ELR (cell line): ENCODE measurements at regions not wholly inside any gene's neighbourhood (a gene's known extent, or its start where the extent isn't known, plus 50 kb on each side); places are given as distances from the start of the nearest gene placed in this dataset.

Experiments used
- DNase-seq: peaks from one replicate; pipeline ENCODE4 v3.0.0-alpha.2; 2015; ENCODE audit warnings: low read depth

- no peak for DNase-seq
These were observed 391.4 kb downstream of the SH3GL2 start for GRCh38 chr9:17970277-17970676.

- DNase-seq = no peak
These were observed 399.9 kb downstream of the SH3GL2 start for GRCh38 chr9:17978773-17979172.

GRCh38 chr9:17986595-17986994 is 407.7 kb downstream of the SH3GL2 start:
- no peak for DNase-seq

- no peak for DNase-seq
These were observed 408.3 kb downstream of the SH3GL2 start for GRCh38 chr9:17987189-17987588.

GRCh38 chr9:17988489-17988888 is 409.6 kb downstream of the SH3GL2 start:
- DNase-seq = no peak

GRCh38 chr9:17990602-17991001 is 411.7 kb downstream of the SH3GL2 start:
- no peak for DNase-seq

- no peak for DNase-seq
These were observed 414.2 kb downstream of the SH3GL2 start for GRCh38 chr9:17993024-17993423.

GRCh38 chr9:17994695-17995425 is 416.0 kb downstream of the SH3GL2 start:
- no peak for DNase-seq

- DNase-seq = no peak
These were observed 417.9 kb downstream of the SH3GL2 start for GRCh38 chr9:17996728-17997127.

GRCh38 chr9:18002718-18003438 is 424.0 kb downstream of the SH3GL2 start:
- no peak for DNase-seq

- no peak for DNase-seq
These were observed 427.7 kb downstream of the SH3GL2 start for GRCh38 chr9:18006591-18006990.

- DNase-seq = no peak
These were observed 428.8 kb downstream of the SH3GL2 start for GRCh38 chr9:18007621-18008020.

GRCh38 chr9:18009902-18010301 is 431.0 kb downstream of the SH3GL2 start:
- no peak for DNase-seq

- no peak for DNase-seq
These were observed 431.6 kb downstream of the SH3GL2 start for GRCh38 chr9:18010492-18010891.

GRCh38 chr9:18012170-18012569 is 433.3 kb downstream of the SH3GL2 start:
- DNase-seq = no peak

- no peak for DNase-seq
These were observed 435.7 kb downstream of the SH3GL2 start for GRCh38 chr9:18014556-18014955.

GRCh38 chr9:18015116-18015515 is 436.2 kb downstream of the SH3GL2 start:
- DNase-seq = no peak

GRCh38 chr9:18017136-18017535 is 438.3 kb downstream of the SH3GL2 start:
- DNase-seq = no peak

- DNase-seq = no peak
These were observed 439.4 kb downstream of the SH3GL2 start for GRCh38 chr9:18018221-18018620.

- DNase-seq = no peak
These were observed 439.8 kb downstream of the SH3GL2 start for GRCh38 chr9:18018661-18019060.

GRCh38 chr9:18020121-18020745 is 441.4 kb downstream of the SH3GL2 start:
- DNase-seq = no peak

GRCh38 chr9:18022642-18023041 is 443.8 kb downstream of the SH3GL2 start:
- DNase-seq = no peak

- peak; percentile 4 for DNase-seq
These were observed 444.5 kb downstream of the SH3GL2 start for GRCh38 chr9:18023332-18023731.
